HEK293T (cell line): ENCODE measurements at regions not wholly inside any gene's neighbourhood (a gene's known extent, or its start where the extent isn't known, plus 50 kb on each side); places are given as distances from the start of the nearest gene placed in this dataset.

Source experiments
- CTCF ChIA-PET: fragments of 350-600 bp; formaldehyde crosslinking; extraction: SDS; loops from one replicate; lab custom pipeline; 2021; ENCODE audit warnings: antibody characterized with exemption, inconsistent platforms; lab: Yijun Ruan, JAX
- POLR2A ChIA-PET: fragments of 350-600 bp; formaldehyde crosslinking; extraction: SDS; loops from one replicate; lab custom pipeline; 2020; ENCODE audit warnings: antibody characterized with exemption, inconsistent platforms; lab: Yijun Ruan, JAX
- DNase-seq: peaks from one replicate; pipeline ENCODE4 v3.0.0; 2012; ENCODE audit warnings: mixed read lengths; ENCODE audit errors: extremely low spot score
- ARNT ChIP-seq: fragments of 450-650 bp; IDR thresholded peaks from 2 replicates; pipeline ENCODE4 v1.6.1; 2017; ENCODE audit warnings: mild to moderate bottlenecking
- BHLHE40 ChIP-seq: fragments of 450-650 bp; IDR thresholded peaks from 2 replicates; pipeline ENCODE4 v1.6.1; 2016; ENCODE audit warnings: mild to moderate bottlenecking, moderate library complexity, borderline replicate concordance
- CTBP1 ChIP-seq: fragments of 450-650 bp; IDR thresholded peaks from 2 replicates; pipeline ENCODE4 v1.6.1; 2016; ENCODE audit warnings: borderline replicate concordance
- ELF4 ChIP-seq: fragments of 450-650 bp; IDR thresholded peaks from 2 replicates; pipeline ENCODE4 v1.6.1; 2017; ENCODE audit warnings: antibody characterized with exemption
- FOXA1 ChIP-seq: fragments of 450-650 bp; IDR thresholded peaks from 2 replicates; pipeline ENCODE4 v1.6.1; 2016; ENCODE audit warnings: mild to moderate bottlenecking
- FOXK2 ChIP-seq: fragments of 450-650 bp; IDR thresholded peaks from 2 replicates; pipeline ENCODE4 v1.6.1; 2016; ENCODE audit warnings: mild to moderate bottlenecking
- FOXM1 ChIP-seq: fragments of 450-650 bp; IDR thresholded peaks from 2 replicates; pipeline ENCODE4 v1.6.1; 2017; ENCODE audit warnings: mild to moderate bottlenecking, borderline replicate concordance
- HDGF ChIP-seq: fragments of 450-650 bp; IDR thresholded peaks from 2 replicates; pipeline ENCODE4 v1.6.1; 2017; ENCODE audit warnings: antibody characterized with exemption, borderline replicate concordance
- L3MBTL2 ChIP-seq: fragments of 450-650 bp; conservative IDR thresholded peaks from 2 replicates; pipeline ENCODE4 v1.6.1; 2016; ENCODE audit warnings: mild to moderate bottlenecking
- LEF1 ChIP-seq: fragments of 450-650 bp; IDR thresholded peaks from 2 replicates; pipeline ENCODE4 v1.6.1; 2017; ENCODE audit warnings: mild to moderate bottlenecking, borderline replicate concordance
- NFRKB ChIP-seq: fragments of 450-650 bp; IDR thresholded peaks from 2 replicates; pipeline ENCODE4 v1.6.1; 2016; ENCODE audit warnings: mild to moderate bottlenecking, moderate library complexity
- PKNOX1 ChIP-seq: fragments of 450-650 bp; IDR thresholded peaks from 2 replicates; pipeline ENCODE4 v1.6.1; 2016
- SP1 ChIP-seq: fragments of 450-650 bp; IDR thresholded peaks from 2 replicates; pipeline ENCODE4 v1.6.1; 2017
- SUZ12 ChIP-seq: fragments of 450-650 bp; IDR thresholded peaks from 2 replicates; pipeline ENCODE4 v1.6.1; 2016; ENCODE audit warnings: mild to moderate bottlenecking
- TARDBP ChIP-seq: fragments of 450-650 bp; IDR thresholded peaks from 2 replicates; pipeline ENCODE4 v1.6.1; 2016
- ZNF384 ChIP-seq: fragments of 450-650 bp; IDR thresholded peaks from 2 replicates; pipeline ENCODE4 v1.6.1; 2016

GRCh38 chr2:172230889-172231401 lies 128.2 kb upstream of the DLX2 start:
- TF ChIP-seq SP1 (no peak), HDGF (no peak), ZNF384 (no peak), FOXK2 (no peak), SUZ12 (no peak), CTBP1 (no peak), L3MBTL2 (no peak), ELF4 (no peak), LEF1 (no peak), FOXA1 (no peak)
- POLR2A ChIA-PET, result no interaction called here
- CTCF ChIA-PET, result no interaction called here
- DNase-seq, result no peak

GRCh38 chr2:172231508-172231907 lies 128.8 kb upstream of the DLX2 start:
- DNase-seq, result no peak
- ChIA-PET CTCF (no interaction called here), POLR2A (no interaction called here)
- no peak for TF ChIP-seq HDGF
- TF ChIP-seq LEF1, result no peak
- TF ChIP-seq PKNOX1, result no peak
- no peak for TF ChIP-seq ARNT
- TF ChIP-seq L3MBTL2, result no peak
- TF ChIP-seq SP1, result no peak
- TF ChIP-seq CTBP1, result no peak

- TF ChIP-seq HDGF (no peak), BHLHE40 (no peak), TARDBP (no peak), PKNOX1 (no peak), ELF4 (no peak), LEF1 (no peak), FOXM1 (no peak), ZNF384 (no peak), L3MBTL2 (no peak), ARNT (no peak), SUZ12 (no peak), SP1 (no peak), FOXA1 (no peak), FOXK2 (no peak), NFRKB (no peak), CTBP1 (no peak)
- no peak for DNase-seq
- ChIA-PET POLR2A (no interaction called here), CTCF (interaction anchor here (0.8 kb wide), 1 partner anchor 195 kb away, joined by 3 read pairs; no protein-coding TSS in a partner anchor)
Measured at GRCh38 chr2:172232708-172233396, 130.2 kb upstream of the DLX2 start.

- POLR2A ChIA-PET, result interaction anchor here (0.9 kb wide), 1 partner anchor 193 kb away, joined by 3 read pairs; the partner anchor contains the start of gene ITGA6
- no peak for DNase-seq
- TF ChIP-seq HDGF (no peak), LEF1 (no peak), TARDBP (no peak), SUZ12 (no peak), FOXA1 (no peak), FOXK2 (no peak), FOXM1 (no peak), PKNOX1 (no peak)
- CTCF ChIA-PET, result interaction anchor here (0.8 to 1.1 kb wide), 3 partner anchors 19 to 194 kb away, joined by 3 read pairs; no protein-coding TSS in a partner anchor
Measured at GRCh38 chr2:172233987-172234715, 131.5 kb upstream of the DLX2 start.

GRCh38 chr2:172234716-172235691 lies 132.3 kb upstream of the DLX2 start:
- CTCF ChIA-PET, result interaction anchor here (1.0 kb wide), 1 partner anchor 68 kb away, joined by 3 read pairs; no protein-coding TSS in a partner anchor

More at GRCh38 chr2:172234716-172235691, 132.3 kb upstream of the DLX2 start:
- TF ChIP-seq ELF4 (no peak), L3MBTL2 (peak; percentile 38; the same call in 1 of the 2 replicates)
- DNase-seq, result peak; percentile 25
- POLR2A ChIA-PET, result interaction anchor here (0.9 kb wide), 1 partner anchor 192 kb away, joined by 3 read pairs; the partner anchor contains the start of gene ITGA6
